ENCODE measurements at regions not wholly inside any gene's neighbourhood (a gene's known extent, or its start where the extent isn't known, plus 50 kb on each side); places are given as distances from the start of the nearest gene placed in this dataset.

DNA sequence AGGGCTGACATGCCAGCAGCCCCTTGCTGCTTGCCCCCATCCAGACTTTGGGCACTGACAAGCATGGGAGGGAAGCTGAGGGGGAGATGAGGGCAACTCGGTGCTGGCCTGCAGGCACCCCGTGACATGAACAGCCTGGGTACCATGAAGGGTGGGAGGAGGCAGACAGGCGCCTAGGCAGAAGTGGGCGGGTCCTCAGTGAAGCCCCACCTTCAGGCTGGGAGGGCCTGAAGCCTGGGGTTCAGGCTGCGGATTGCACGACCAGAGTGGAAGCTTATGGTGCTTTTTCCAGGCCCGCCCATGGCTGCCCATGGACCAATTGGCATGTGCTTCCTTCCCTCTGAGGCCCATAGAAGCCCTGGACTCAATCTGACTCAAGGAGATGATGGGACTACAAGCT is 354.1 kb downstream of the GRIA2 start:
- in situ Hi-C loops (cut with HindIII; ENCODE audit: low sequenced_read_pairs): no loop called here

DNA sequence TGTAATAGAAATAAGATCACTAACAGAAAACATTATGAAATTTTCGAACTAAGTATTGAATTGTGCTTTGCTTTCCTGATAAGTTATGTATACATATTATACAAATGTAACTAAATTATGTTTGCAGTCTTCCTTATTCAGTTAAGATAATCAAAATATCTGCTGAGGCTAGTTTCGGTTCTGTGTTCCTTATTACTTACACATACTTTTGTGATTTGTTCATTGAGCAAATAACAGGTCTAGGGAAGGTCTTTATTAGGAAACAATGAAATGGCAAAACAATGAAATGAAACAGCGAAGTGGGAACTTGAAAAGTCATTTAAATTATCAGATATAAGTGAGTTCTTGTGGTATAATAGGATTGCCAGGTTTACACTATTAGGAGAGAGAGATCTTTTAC is 352.4 kb downstream of the GRIA2 start:
- in situ Hi-C loops (cut with HindIII; ENCODE audit: low sequenced_read_pairs): no loop called here

- in situ Hi-C loops (cut with HindIII; ENCODE audit: low sequenced_read_pairs): no loop called here
Measured at GRCh38 chr4:157572284-157572683, 351.8 kb downstream of the GRIA2 start.

DNA sequence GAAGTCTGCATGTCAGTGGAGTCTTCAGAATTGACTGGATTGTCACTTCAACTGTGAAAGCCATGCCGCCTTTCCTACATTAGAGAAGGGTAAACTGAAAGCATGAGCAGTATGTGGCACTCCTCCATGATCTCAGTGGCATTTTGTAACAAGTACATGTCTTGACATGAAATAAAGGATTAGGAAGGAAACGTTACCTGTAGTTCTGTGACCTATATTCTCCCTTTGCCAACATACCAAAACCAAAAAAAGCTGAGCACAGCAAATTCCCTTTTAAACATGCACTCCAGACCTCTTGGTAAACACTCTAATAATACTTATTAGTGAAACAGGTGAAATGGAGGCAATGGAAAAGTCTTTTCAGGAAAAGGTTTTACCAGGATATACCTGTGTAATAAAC is 344.2 kb downstream of the GRIA2 start:
- in situ Hi-C loops (cut with HindIII; ENCODE audit: low sequenced_read_pairs): no loop called here

DNA sequence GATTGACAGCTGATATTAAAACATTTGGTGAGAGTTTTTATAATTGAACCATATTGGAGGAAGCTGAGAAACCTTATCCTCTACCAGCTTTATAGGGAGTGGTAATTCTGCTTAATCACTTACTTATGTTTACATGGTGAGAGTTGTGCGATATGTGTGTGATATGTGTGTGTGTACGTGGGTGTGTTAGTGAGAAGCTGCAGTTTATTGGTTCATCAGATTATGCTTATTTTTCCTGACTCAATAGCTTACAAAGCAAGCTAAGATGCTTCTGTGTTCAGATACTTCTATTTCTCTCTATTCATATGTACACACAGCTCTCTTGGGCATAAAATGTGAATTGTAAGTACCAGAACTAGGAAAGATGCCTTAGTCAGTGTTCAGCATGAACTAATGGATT is 343.7 kb downstream of the GRIA2 start:
- in situ Hi-C loops (cut with HindIII; ENCODE audit: low sequenced_read_pairs): no loop called here

DNA sequence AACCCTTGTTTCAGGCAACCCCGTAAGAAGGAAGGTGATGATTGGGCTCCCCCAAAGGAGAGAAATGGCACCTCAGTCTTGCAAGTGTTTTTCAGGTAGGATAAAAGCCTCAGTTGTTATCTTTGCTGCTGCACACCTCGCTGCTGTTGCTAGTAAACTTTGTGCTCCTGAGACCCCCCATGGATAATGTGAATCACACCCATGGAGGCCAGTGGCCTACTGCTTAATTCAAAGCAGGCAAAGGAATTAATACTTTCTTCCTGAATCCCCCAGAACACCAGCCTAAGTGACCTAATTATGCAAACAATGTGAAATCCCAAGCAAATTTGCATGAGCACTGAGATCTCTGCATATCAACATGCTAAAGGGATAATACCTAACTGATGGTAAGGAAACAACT is 337.5 kb downstream of the GRIA2 start:
- in situ Hi-C loops (cut with HindIII; ENCODE audit: low sequenced_read_pairs): no loop called here

DNA sequence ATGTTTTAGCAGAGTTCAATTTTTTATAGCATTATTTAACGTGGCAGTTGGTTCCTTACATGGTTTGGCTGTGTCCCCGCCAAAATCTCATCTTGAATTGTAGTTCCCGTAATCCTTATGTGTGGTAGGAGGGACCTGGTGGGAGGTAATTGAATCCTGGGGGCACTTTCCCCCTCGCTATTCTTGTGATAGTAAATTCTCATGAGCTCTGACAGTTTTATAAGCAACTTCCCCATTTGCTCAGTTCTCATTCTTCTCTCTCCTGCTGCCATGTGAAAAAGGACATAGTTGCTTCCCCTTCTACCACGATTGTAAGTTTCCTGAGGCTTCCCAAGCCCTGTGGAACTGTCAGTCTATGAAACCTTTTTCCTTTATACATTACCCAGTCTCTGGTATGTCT is 329.5 kb downstream of the GRIA2 start:
- in situ Hi-C loops (cut with HindIII; ENCODE audit: low sequenced_read_pairs): no loop called here

GRCh38 chr4:157527954-157528353 is 307.4 kb downstream of the GRIA2 start:
- in situ Hi-C loops (cut with HindIII; ENCODE audit: low sequenced_read_pairs): no loop called here

DNA sequence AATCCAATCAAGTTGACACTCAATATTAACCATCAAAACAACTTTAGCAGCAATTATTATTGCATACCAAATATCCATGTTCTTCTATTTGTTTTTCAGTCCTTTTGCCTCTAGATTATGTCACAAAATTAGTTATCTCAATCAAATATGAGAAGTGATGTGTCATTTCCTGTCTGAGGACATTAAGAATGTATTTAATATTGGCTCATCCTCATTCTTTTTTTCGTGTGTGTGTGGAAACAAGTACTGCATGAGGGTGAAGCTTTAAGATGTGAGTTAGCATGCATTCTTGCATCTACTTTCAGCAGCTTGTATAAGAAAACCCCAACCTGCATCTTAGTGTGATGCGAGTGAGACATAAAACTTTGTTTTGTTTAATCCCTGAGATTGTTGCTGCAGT is 301.4 kb downstream of the GRIA2 start:
- in situ Hi-C loops (cut with HindIII; ENCODE audit: low sequenced_read_pairs): no loop called here

DNA sequence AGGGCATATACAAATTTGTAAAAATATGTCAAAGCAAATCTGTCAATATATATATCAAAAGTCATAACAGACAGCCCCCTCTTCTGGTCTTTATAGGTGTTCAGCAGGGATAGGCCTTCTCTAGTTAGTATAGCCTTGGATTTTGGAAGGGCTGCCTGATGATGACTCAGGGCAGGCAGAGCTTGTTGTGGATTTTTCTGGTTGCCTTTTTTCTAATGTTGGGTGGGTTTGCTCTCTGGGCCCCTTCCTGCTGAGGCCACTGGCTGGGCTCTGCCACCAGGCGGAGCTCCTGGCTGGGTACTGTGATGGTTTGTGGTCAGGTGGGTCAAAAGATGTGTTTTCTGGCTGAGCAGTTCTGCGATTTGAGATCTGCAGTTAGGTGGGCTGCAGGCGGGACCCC is 294.2 kb downstream of the GRIA2 start:
- in situ Hi-C loops (cut with HindIII; ENCODE audit: low sequenced_read_pairs): no loop called here

DNA sequence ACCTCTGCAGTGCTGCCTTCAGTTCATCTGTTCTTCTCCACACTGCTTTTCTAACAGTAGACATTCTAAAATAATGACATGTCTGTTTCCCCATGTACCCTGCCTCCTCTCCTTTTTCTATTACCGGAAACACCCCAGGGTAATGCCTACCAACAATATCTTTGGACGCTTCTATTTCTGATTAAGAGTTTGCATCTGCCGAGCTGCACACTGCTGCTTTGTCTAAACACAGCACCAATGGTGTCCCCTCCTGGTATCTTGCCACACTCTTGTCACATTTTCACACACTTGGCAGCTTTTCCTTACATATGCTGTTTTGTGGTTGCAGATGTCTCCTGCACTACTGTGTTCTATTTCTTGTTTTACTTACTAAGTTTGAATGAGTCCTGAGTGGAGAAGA is 288.8 kb downstream of the GRIA2 start:
- in situ Hi-C loops (cut with HindIII; ENCODE audit: low sequenced_read_pairs): no loop called here

GRCh38 chr4:157502656-157503055 is 282.1 kb downstream of the GRIA2 start:
- in situ Hi-C loops (cut with HindIII; ENCODE audit: low sequenced_read_pairs): no loop called here

GRCh38 chr4:157459785-157460184 is 239.3 kb downstream of the GRIA2 start:
- in situ Hi-C loops (cut with HindIII; ENCODE audit: low sequenced_read_pairs): no loop called here

DNA sequence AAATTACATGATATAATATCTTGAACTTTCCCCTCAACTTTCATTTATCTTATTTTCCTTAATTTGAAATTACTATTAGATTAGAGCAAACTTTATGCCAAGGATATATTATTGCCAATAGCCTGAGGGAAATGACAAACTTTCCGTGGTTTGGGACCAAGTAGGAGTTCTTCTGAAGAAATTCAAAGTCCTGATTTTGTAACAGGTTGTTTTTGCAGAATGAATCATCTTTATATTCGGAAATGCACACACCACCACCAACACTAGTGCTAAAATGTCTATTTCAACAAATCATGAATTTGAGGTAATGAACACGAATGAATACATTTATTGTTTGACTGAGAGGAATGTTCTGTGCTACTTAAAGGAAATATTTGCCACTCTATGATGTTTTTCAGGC is 226.7 kb downstream of the GRIA2 start:
- in situ Hi-C loops (cut with HindIII; ENCODE audit: low sequenced_read_pairs): no loop called here

DNA sequence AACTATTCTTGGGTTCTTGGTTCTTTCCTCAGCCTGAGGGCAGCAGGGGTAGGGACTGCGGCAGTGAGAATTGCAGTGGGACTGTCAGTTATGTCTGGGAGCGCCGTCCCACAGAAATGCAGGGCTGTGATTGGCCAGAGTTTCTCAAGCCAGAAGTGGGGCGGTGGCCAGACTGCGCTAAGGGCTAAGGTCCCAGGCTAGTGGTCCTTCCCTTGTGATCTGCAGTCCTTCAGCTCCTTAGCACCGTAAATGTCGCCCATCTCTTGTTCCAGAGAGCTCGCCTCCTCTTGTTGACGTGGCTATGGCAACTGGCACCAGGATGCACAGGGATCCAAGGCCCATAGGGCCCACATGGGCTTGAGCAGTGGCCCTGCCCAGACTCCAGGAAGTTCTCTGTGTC is 223.5 kb downstream of the GRIA2 start:
- in situ Hi-C loops (cut with HindIII; ENCODE audit: low sequenced_read_pairs): no loop called here

GRCh38 chr4:157443537-157443936 is 223.0 kb downstream of the GRIA2 start:
- in situ Hi-C loops (cut with HindIII; ENCODE audit: low sequenced_read_pairs): no loop called here

- in situ Hi-C loops (cut with HindIII; ENCODE audit: low sequenced_read_pairs): no loop called here
Measured at GRCh38 chr4:157425897-157426296, 205.4 kb downstream of the GRIA2 start.

DNA sequence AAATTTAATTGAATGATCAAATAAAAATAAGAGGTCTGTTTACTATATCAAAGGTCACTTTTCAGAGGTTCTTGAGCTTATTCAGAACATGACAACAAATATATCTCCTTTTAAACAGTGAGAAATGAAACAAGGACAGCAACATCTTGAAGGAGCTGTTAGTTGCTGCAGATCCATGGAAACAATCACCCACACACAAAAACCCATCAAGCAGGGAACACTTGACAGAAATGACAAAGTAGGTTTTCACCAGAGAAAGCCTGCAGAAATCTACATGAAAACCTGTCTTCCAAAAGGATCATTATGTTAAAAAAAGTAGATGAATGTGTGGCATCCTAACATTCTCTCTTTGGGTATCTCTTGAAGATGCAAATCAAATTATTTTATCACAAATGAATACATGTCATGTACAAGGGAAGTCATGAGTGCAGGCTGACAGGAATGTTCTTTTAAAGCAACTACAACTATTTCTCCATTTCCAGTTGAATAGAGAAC is 203.0 kb downstream of the GRIA2 start:
- in situ Hi-C loops (cut with HindIII; ENCODE audit: low sequenced_read_pairs): no loop called here

- in situ Hi-C loops (cut with HindIII; ENCODE audit: low sequenced_read_pairs): no loop called here
Measured at GRCh38 chr4:157421365-157421764, 200.8 kb downstream of the GRIA2 start.
